ENCODE measurements at regions not wholly inside any gene's neighbourhood (a gene's known extent, or its start where the extent isn't known, plus 50 kb on each side); places are given as distances from the start of the nearest gene placed in this dataset.

DNA sequence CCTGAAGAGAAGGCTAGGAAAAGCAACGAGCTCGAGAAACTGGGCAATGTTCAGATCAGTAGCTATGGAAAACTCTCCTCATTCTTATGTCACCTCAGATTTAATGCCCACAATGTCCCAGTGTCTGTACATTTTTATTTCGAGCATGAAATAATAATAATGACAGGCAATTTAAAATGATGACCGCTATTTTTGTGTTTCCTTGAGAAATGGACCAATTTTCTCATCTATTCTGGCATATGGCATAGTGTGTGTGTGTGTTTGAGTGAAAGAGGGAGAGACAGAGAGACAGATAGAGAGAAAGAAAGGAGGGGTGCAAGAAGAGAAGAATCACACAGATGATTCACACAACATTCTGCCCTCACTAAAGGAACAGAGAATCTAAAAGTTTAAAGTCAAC lies 119.1 kb upstream of the C1orf21 start:
- no peak for DNase-seq (ENCODE audit: low read depth in 3 of 3, low spot score in 2 of 3)

DNA sequence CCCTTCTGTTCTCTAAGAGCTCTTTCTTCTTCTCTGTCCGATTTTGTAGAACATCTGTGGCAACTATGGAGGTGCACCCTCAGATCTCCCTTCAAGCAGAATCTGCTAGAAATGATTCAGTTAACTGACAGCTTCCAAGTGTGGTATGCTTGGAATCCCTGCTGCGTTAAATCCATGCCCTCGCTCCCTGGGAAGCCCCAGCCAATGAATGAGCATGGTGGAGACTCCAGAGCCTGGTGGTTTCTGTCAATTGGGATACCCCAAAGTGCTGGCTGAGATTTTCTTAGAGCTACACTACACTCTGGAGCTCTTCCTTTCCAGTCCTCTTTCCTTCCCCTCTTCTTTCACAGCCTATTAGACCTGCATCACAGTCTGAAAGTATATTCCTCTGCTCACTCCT lies 116.3 kb upstream of the C1orf21 start:
- no peak for DNase-seq (ENCODE audit: low read depth in 3 of 3, low spot score in 2 of 3)

DNA sequence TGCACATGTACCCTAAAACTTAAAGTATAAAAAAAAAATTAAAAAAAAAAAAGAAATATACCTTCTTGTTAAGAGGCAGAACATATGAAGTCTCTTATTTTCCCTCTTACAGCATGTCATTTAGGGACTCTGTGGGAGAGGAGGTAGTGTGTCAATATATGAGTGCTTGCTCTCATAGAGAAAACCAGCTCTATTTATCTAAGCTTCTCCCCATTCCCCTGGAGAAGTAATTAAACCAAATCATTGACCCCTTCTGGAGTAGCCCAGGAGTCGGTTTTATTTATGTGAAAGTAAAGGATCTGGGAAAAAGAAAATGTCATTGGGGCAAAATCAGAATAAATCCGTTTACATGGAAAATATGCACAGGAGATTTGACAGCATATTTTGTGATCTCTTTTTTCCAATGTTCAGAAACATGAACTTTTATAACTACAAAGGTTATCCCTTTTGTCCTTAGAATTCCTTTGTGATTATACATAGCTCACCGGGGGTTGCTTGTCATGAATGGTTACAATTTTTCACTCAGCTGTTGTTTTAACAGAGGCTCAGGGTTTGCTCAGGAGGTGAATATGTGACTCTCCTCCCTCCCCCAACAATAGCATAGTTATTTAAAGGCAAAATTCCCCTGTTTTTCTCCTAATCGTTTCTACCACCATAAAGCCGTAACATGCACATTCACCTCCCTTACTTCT lies 114.5 kb upstream of the C1orf21 start:
- DNase-seq (ENCODE audit: low read depth in 3 of 3, low spot score in 2 of 3): no peak

DNA sequence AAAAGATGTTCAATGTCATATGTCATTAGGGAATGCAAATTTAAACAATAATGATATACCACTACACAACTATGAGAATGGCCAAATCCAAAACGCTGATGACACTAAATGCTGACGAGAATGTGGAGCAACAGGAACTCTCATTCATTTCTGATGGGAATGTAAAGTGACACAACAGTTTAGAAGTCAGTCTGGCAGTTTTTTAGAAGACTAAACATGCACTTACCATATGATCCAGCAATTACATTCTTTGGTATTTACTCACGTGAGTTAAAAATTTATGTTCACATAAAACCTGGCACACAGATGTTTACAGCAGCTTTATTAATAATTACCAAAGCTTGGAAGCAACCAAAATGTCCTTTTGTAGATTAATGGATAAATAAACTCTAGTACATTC lies 110.4 kb upstream of the C1orf21 start:
- no peak for DNase-seq (ENCODE audit: low read depth in 3 of 3, low spot score in 2 of 3)

DNA sequence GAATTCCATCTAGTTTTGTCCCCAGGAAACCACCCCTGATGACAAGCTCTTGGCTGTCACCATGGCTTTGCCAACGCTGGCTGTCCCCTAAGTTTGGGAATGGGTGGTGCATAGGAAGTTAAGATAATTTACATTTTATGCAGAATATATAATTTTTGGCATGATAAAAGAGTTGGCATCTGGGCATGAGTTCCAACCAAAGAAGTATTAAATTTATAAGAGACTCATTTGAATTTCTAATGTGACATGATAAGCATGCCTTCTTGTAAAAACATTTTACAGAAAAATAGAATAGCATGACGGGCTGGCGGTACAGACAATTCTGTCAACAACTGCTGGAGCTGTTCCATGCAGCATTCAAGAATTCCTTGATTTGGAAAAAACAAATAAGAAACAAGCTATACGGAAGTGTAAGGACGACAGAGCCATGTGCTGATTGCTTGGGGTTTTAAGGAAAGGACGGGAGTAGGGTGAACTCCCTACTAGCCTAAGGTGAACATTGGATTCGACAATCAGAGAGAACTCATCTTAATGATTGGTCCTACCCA lies 106.8 kb upstream of the C1orf21 start:
- no peak for DNase-seq (ENCODE audit: low read depth in 3 of 3, low spot score in 2 of 3)

DNA sequence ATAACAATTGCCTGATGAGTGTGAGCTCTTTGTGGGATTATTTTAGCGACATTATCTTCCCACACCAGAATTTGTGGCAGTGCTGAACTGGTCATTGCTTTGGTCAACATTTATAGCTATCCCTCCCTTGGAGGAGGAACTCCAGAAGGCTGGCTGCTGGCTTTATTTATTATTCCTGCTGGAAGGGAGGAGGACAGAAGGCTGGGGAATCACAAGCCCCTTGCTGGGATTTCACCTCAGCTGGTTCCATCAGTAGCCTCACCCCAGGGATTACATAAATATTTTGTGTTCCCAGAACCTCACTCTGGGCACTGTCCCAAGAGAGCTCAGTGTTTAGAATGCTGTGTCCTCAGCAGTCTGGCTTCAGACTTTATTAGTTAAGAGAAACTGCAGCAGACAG lies 102.8 kb upstream of the C1orf21 start:
- no peak for DNase-seq (ENCODE audit: low read depth in 3 of 3, low spot score in 2 of 3)

DNA sequence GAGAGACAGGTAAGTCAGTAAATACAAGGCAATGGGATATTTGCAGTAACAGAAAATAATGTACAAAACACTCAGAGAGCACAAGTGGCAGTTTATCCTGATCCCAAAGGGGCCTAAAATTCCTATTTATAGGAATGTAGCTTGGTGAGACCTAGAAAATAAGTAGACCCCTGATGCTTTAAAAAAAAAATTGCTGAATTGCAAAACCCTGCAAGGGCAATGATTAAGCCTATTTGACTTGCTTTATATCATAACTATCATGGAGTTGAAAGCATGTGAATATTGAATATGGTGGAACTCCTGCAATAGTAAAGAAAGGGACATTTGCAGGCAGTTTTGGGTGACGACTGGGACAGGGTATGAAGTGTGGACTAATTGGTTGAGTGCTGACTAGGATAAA lies 101.9 kb upstream of the C1orf21 start:
- DNase-seq (ENCODE audit: low read depth in 3 of 3, low spot score in 2 of 3): no peak

DNA sequence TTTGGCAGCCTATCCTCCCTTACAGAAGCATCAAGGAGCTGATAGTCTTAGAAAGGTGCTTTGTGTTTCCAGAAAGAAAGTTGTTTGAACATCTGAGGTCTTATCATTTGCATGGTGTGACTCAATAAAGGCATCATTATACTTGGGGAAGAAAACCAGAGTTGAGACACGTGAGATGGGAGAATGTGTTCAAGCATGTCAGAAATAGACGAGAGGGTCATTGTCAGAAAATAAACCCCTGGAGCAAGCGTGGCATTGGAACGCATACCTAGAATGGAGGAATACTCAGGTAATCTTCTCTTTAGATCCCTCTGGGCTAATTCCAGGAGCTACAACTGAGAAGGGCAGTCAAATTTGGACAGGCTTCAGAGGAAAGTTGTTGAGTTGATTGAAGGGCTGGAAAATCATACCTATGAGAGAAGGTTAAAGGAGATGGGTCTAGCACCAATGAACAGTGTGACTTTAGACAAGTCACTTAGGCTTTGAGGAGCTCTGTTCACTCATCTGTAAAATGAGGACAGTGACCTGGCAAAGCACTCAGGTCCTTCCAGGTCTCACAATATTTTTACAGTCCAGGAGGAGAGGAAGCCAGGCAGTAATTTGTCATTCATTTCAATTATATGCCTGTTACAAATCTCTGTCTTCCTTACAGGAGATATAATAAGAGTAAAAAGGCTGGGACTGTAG lies 101.3 kb upstream of the C1orf21 start:
- DNase-seq (ENCODE audit: low read depth in 3 of 3, low spot score in 2 of 3): no peak

DNA sequence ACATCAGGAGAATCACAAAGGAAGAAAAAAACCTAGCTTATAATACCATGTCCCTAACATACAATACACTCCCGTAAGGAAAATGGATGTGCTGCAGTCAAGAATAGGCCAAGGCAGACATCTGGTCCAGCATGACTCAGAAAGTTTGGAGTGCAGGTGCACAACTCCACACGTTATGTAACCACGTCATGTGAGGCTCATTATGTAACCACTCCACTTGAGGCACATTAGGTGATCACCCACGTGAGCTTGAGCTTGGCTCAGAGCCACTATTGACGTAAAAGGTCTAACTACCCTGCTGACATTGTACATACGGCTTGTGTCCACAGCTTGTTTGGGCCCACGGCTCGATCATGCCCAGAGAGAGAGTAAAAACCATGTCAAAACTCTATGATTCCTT lies 99.8 kb upstream of the C1orf21 start:
- DNase-seq (ENCODE audit: low read depth in 3 of 3, low spot score in 2 of 3): no peak

DNA sequence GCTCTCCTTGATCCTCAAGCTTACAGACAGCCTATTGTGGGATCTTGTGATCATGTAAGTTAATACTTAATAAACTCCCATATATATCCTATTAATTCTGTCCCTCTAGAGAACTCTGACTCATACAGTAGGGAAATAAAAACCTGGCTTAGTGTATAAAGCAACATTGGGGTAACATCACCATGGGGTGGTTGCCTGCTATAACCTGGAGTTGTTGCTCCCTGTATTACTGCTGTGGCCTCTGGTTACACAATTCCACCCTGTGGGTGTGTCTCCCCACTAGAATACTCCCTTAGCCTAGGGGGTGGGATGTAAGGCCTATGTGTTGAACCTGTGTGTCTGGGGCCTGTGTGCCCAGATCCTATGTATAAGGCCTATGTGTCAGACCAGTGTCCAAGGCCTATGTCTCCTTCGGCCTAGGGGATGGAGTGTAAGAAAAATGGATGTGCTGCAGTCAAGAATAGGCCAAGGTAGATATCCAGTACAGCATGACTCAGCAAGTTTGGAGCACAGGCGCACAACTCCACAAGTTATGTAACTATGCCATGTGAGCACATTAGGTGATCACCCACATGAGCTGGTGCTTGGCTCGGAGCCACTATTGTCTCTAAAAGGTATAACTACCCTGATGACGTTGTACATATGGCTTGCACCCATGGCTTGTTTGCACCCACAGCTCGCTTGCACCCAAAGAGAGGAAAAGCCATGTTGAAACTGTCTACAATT lies 96.8 kb upstream of the C1orf21 start:
- DNase-seq (ENCODE audit: low read depth in 3 of 3, low spot score in 2 of 3): no peak

DNA sequence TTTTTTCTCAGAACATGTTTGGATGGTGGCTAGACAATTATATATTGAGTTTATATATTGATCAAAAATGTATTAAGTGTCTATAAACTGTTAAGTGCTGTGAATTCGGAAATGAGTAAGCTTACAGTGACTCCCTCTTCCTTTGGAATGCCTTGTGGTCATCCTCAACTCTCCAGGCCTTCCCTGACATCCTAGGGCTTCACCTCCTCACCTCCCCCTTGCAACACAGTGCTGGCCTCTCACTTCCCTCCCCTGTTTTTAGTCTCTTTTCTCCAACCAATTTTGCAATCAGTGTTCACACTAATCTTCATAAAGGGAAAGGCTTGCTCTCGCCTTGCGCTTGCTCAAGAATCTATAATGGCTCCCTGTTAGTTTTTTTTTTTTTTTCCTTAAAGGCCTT lies 95.1 kb upstream of the C1orf21 start:
- no peak for DNase-seq (ENCODE audit: low read depth in 3 of 3, low spot score in 2 of 3)

DNA sequence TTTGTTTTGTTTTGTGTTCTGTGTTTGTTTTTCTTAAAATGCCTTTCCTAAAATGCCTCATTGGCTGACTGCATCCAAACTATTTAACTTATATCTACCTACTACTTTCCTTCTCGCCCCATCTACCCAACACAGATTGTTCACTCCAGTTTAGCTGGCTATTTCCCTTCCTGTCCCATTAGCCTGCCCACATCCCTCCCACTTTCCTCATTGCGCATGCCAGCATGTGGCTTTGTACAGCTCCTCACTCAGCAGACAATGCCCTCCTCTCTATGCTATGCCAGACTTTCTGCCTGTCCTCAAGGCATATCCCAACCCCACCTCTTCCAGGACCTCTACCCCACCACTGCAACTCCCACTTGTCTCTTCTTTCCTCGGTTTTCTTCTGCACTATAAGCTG lies 94.7 kb upstream of the C1orf21 start:
- no peak for DNase-seq (ENCODE audit: low read depth in 3 of 3, low spot score in 2 of 3)

DNA sequence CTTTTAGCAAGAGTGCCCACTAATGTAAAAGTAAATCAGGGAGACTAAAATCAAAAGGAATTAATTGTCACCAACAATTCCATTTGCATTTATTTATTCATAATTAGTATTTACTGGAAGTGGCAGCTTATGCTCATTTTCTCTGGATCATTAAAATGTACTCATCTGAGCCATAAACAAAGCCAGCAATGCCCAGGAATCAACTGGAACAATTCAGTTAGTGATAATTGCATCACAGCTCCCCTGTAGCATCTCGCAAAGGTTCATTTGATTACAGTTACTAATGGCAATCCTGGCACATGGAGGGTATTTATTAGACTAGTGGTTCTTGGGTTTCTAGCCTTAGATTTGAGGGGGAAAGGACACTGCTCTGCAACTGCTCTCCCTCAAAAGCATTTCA lies 92.7 kb upstream of the C1orf21 start:
- DNase-seq (ENCODE audit: low read depth in 3 of 3, low spot score in 2 of 3): no peak

DNA sequence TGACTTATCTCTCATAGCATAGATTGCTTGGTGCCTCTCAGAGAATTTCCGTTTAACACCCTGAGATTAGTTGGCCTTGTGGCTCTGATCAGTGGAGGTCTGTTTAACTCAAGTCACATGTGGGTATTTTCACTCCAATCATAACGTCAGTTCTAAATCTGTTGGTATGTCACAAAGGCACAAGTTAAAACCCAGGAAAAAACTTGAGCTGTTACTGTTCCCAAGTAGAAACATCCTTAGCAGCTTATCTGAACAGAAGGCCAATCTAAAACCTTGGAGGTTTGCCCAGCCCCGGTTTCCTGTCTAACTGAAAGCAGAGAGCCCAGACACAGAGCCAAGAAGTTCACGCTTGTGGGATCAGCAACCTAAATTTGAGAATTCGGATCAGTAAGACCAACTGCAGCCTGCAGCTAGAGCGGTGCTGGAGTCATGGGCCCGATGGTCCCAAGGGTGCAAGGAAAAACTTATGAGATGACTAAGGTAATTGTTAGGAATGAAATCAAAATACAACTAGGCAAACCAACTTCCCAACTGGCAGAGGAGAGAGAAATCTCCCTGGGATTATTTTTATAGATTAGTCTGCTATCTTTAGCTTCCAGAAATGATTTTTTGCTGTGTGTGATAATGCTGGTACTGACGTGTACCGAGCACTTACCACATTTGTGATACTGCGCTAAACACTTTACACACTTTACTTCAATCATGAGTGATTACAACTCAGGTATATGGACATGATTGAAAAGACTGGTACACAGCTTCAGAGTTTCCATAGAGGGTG lies 90.2 kb upstream of the C1orf21 start:
- peak; percentile 20 to 47 (median 36) for DNase-seq (ENCODE audit: low read depth in 3 of 3, low spot score in 2 of 3)

DNA sequence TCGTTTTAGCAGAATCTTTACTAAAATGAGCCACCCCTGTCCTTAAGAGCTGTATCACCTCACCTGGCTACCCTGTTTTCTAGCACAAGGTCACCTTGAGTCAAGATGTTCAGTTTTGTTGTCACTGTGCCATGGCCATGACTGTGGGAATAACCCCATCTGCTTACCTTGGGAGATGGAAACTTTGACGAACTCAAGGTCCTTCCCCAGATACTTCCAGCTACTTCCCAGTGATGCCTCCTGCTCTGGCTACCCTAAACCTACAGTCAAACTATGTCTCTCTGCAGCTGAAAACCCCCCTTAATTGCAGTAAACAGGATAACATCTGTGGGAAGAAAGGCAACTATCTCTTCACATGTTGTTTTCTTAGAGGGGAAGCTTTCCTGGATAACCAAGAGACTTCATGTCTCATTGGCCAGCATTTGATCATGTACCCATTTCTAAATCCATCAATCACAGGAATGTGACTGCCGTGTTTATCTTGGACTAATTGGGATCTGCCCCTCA lies 89.5 kb upstream of the C1orf21 start:
- no peak for DNase-seq (ENCODE audit: low read depth in 3 of 3, low spot score in 2 of 3)

DNA sequence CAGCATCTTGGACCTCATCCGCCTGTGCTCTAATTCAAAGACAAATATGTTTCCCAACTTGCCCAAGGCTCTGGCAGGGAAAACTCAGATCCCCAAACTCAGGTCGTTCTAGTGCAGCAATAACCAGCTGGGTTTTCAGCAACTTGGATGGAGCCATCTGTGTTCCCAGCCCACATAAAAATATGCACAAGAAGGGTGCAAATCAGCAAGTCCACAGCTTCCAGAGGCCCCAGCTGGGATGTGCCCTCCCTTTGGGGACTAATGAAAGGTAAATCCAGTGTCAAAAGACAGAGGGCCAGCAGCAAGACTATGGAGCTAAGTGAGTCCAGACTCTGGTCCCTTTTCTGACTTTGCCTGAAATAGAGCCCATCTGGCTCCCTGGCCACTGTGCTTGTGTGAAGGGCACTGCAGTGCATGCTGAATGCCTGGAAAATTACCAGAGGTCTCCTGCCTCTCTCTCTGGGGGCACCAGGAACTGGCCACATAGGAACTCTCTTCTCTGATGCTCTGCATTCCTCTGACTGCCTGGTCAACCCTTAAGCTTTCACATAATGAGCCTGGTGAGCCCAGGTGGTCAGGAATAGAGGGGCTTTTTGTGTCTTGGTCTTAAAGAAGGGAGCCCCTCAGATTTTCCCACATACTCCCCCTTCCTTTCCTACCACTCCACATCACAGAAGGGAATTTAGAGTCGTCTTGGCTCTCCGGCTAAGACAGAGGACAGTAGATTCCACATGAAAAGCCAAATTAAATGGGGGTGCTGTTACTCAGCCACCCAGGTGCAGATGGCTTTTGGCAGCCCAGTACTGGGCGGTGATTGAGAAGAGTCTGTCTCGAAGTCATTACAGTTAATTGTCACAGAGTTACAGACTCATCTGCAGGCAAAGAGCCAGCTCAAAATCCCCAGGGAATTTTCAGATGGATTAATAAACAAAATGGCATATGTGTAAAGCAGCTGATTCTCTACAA lies 88.1 kb upstream of the C1orf21 start:
- DNase-seq (ENCODE audit: low read depth in 3 of 3, low spot score in 2 of 3): no peak

DNA sequence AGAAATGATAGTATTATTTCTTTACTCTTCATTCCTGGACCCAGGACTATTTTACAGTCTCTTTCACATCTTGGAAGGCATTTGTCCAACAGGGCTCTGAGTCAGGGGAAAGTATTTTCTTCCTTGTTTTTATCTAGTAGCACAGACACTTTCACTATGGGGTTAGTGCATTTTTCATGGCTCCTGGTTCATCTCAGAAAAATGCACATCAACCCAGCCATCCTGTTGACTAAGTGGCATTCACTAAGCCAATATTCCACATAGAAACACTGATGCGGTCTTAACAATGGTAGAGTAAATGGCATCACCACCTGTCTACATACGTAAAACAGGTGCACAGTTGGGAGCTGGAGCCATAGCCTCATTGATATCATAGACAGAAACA lies 87.4 kb upstream of the C1orf21 start:
- no peak for DNase-seq (ENCODE audit: low read depth in 3 of 3, low spot score in 2 of 3)

DNA sequence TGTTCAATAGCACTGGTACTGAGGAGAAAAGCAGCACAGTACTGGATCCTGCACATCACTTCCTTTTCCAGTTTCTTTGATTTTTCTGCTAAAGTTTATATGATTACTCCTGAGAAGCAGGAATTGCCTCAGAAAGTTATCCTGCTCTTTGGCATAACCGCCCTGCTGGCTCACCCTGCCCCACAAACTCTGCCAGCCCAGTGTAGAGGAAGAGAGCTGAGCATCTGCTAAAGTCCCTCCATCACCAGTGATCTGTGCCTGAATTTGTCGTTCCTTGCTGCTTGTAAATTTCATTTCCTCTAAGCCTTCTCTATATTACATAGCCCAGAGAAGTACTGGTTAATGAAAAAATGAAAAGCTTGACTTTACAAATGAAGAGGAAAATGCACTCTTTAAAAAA lies 87.0 kb upstream of the C1orf21 start:
- DNase-seq (ENCODE audit: low read depth in 3 of 3, low spot score in 2 of 3): no peak

DNA sequence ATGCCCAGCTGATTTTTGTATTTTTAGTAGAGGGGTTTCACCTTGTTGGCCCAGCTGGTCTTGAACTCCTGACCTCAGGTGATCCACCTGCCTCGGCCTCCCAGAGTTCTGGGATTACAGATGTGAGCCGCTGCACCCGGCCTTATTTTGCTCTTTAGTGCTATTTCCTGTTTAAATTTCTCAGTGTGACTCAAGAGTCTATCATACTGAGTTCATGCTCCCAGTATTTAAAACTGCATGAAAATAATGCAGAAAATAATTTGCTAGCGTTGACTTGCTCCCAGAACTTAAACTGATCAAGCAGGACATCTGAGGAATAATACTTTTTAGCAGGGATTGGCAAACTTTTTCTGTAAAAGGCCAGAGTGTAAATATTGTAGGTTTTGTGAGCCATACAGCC lies 86.4 kb upstream of the C1orf21 start:
- DNase-seq (ENCODE audit: low read depth in 3 of 3, low spot score in 2 of 3): no peak

DNA sequence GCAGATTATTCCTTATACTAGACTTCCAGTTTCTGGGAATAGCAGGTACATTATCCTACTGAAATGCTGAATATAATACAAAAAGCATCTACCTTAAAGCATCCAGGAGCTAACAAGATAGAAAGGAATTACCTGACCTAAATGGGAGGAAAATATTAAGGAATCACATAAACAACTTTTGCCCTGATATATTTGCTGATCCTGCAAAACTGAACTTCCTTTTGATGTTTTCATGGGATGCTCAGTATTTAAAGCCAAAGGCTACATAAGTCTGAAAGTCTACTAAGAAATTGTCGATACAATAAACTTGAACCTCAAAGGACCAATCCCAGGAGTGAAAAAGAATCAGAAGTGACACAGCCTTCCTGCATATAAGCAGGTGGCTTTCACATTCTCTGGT lies 85.6 kb upstream of the C1orf21 start:
- DNase-seq (ENCODE audit: low read depth in 3 of 3, low spot score in 2 of 3): no peak

Measured in right renal cortex interstitium (tissue), 3 donors.